GM18861 (cell line): ENCODE measurements at regions not wholly inside any gene's neighbourhood (a gene's known extent, or its start where the extent isn't known, plus 50 kb on each side); places are given as distances from the start of the nearest gene placed in this dataset.
A peak's percentile ranks its signal among the peaks of the same experiment; 100 is the strongest.
"Not testable (repeated sequence)": the region's sequence is repeated elsewhere in the genome, so short reads cannot be mapped to it uniquely, and the experiment has no call there.

Experiments
- ATAC-seq: cut with Tn5 transposase; IDR thresholded peaks from one replicate; pipeline ENCODE4 v1.9.1; 2021; ENCODE audit not compliant: unreplicated experiment

DNA sequence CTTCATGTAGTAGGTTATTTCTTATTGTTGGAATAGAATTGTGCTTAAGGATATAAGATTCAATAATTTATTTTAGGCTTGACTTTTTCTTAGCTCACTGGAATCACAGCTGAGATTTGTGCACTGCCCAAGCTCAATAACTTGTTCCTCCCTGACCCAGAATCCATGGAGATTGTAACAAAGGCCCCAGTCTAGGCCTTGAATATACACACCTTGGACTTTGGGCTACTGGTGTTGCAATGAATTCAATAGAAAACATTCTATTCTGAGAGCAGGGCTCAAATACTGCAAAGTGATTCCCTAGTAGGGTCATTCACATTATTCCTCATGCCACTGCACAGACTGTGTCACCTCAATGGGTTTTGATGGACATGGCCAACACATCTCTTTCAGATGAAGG is 352.4 kb downstream of the GALC start:
- ATAC-seq = no peak

GRCh38 chr14:87638196-87638595 is 354.8 kb downstream of the GALC start:
- no peak for ATAC-seq

- no peak for ATAC-seq
Measured at GRCh38 chr14:87635442-87635841, 357.5 kb downstream of the GALC start.

DNA sequence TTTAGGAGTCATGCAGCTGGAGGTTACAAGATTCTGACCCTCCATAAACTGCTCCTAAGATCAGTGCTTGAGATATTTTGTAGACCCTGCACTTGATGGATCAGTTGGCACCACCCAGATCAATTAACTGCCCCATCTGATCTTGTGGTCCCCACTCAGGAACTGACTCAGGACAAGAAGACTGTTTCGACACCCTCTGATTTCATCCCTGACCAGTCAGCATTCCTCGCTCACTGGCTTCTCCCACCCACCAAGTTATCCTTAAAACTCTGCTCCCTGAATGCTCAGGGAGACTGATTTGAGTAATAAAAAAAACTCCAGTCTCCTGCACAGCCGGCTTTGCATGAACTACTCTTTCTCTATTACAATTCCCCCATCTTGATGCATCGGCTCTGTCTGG is 360.2 kb downstream of the GALC start:
- no peak for ATAC-seq

- no peak for ATAC-seq
Measured at GRCh38 chr14:87630846-87631245, 362.1 kb downstream of the GALC start.

DNA sequence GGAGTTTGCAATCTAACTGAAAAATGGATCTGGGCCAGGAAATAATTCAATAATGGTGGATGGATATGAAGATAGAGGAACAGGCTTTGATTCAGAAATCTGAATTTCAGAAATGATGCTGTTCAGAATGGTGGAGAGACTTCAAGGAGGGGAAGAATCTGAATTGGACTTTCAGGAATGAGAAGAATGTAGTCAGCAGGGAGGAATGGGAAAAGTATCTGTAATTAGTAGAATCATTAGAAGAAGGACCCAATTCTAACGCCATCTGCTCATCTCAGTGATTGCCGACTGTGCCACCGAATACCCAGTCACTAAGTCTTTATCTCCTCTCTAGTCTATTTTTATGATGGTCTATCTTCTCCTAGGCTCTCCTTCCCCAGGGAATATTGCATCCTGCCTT is 363.2 kb downstream of the GALC start:
- no peak for ATAC-seq

DNA sequence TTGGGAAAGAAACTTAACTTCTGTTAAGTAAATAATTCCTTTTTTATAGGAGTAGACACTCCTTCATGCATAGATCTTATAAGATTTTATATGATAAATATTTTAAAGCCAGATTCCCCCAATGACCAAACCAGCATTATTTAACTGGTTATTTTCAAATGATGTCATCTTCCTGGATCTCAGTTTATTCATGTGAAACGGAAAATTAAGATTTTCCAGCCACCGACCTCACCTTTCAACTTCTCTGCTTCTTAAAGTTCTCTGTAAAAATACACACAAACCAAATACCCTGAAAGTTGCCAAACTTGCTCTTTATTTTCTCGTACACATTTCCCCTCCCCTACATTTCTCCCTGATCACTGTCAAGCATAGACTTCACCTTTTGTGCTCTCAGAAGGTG is 364.2 kb downstream of the GALC start:
- ATAC-seq = no peak

DNA sequence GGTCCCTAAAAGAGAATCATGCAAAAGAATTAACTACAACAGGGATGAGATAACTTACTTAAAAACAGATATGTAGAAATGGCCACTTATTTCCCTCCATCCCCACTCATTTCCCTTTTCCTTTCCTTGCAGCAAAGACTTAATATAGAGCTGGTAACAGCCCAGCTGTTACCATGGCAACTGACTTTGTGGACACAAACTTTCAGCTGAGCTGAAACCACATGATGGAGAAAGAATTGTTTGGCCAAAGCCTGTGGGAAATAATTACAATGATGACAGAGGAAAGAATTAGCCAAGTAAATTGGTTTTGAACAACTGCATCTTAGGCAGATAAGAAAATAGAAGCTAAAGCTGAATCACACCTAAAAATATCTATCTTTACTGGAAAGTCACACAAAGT is 364.9 kb downstream of the GALC start:
- no peak for ATAC-seq

DNA sequence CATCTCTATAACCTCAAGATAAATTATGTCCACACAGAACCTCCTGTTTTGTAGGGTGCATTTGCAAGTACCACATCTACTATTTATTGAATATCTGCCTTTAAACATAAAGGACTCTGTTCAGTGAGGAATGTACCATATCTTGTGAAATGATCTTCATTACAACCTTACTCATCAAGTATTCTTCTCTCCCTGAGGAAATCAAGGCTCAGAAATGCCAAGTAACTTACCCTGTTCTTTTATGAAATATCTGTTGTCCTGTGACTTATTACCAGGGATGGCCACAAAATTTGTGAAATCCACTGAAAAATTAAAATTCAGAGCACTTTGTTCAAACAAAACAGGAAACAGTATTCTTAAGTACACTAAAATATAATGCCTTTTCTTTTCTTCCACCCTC is 366.7 kb downstream of the GALC start:
- ATAC-seq = no peak

DNA sequence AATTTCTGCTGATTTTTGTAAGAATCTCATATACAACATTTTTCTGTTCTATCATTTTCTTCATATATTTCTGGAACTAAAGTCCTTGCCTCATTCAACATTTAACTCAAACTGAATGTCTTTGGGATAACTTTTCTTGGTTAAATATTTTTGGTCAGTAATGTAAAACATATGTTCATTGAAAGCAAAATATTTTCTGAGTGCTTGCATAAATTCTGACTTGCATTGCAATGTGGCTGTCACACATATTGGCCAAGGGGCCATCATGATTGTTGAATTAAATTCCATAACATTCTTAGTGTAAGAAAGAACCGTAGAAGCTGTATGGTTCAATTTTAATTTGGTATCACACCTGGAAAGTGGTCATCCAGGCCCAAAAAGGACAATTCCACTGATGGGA is 369.4 kb downstream of the GALC start:
- ATAC-seq = no peak

- ATAC-seq = no peak
Measured at GRCh38 chr14:87617079-87617478, 375.9 kb downstream of the GALC start.

DNA sequence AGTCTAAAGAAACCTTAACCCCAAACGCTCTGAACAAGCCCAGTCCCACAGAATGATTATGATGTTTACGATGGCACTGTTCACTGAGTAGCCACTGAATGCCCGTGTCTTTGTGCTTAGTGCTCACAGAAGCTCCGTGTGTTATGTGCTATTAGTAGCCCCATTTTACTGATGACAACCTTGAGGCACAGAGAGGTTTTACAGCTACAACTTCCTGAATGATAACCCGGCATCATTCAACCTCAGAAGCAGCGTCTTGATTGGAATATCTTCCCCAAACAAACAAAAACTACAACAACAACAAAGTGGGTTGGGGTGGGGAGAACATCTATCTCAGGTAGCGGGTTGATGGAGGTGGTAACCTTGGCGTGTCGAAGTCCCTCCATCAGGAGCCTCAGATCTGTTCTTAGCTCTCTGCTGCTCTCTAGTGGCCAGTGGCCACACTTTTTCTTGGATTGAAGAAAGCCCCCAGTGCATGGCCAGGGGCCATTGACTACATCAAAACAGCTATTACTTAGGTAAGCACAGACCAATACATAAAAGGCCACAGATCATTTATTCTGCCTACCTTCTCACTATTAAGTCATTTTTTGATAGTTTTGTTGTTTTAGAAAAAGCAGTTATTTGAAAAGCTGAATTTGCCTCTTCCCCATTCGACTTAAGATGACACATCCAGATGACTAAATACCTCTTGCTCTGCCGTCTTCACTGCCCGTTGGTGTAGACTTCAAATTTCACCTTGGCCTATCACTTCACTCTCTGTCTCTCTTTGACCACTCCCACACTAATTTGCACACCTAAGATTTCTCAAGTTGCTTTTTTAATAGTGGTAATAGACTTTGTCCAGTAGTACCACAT is 376.9 kb downstream of the GALC start:
- ATAC-seq = peak; percentile 90

DNA sequence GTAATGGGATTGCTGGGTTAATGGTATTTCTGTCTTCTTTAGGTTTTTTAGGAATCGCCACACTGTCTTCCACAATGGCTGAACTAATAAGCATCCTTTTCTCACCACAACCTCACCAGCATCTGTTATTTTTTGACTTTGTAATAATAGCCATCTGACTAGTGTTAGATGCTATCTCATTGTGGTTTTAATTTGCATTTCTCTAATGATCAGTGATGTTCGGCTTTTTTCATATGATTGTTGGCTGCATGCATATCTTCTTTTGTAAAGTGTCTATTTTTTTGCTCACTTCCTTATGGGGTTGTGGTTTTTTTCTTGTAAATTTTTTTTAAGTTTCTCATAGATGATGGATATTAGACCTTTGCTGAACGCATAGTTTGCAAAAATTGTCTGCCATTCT is 377.9 kb downstream of the GALC start:
- no peak for ATAC-seq

DNA sequence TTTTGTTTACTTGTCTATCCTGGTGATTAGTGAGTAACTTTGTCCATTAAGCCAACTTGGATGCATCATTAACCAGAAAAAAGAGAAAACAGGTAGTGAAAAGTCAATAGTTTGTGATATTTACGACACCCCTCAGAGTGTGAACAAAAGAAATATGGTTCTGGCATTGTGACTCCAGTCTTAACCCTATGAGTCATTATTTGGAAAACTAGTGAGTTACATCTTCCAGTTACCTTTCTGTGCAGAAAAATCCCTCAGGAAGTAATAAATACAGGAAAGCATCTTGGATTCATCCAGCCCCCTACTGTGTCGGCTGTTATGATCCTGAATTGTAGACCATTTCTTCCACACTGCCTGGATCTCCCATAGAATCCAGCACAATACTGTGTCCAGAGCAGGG is 379.1 kb downstream of the GALC start:
- no peak for ATAC-seq

- not testable (repeated sequence) for ATAC-seq
Measured at GRCh38 chr14:87607056-87607455, 385.9 kb downstream of the GALC start.

- no peak for ATAC-seq
Measured at GRCh38 chr14:87601036-87601435, 391.9 kb downstream of the GALC start.

- ATAC-seq = no peak
Measured at GRCh38 chr14:87600240-87600639, 392.7 kb downstream of the GALC start.

DNA sequence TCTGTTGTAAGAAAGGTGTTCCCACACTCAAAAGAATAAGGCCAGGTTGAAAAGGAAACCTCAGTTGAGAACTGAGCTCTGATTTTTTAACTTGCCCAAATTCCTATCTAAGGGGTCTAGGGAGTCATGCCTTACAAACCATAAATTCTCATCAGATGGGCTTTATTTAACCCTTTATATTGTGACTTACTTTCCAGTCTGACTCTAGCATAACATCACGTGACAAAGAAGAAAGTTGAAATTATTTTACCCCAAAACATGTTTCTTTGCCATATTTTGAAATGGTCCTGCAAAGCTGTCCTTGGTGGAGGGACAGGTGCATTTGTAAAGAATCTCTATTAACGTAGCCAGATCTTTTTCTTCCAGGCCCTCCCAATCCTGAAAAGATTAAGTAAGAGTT is 411.7 kb downstream of the GALC start:
- no peak for ATAC-seq

DNA sequence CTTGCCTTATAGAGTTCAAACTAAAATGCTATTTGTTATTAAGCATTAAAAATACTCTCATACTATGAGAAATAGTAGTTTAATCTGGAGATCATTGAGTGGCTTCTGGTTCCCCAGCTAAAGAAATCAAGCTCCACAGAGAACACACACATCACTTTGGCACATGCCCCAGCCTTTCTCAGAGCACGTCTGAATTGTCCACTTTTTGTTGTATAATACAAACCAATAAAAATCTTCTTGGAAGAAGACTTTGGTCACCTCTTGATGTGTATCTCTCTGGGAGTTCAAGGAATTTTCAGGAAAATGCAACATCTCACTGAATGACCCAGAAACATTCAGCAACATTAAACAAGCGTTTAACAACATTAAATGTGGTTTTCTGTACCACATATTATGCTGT is 413.9 kb downstream of the GALC start:
- no peak for ATAC-seq

DNA sequence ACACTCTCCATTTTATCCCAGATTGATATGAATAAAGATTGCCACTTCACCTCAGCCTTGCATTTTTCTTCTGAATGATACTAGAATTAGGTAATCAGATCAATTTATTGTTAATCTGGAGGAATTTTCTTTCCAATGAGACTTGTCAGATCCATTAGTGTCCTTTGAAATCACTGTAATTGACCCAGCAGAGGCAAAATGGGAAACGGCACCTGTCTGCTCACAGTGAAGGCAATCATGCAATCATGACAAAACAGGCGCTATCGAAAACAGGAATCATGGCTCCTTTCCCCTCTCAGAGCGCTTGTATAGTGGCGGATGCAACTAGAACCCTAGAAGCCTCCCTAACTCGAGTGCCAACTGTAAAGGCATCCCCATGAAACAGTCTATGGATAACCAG is 417.6 kb downstream of the GALC start:
- no peak for ATAC-seq

DNA sequence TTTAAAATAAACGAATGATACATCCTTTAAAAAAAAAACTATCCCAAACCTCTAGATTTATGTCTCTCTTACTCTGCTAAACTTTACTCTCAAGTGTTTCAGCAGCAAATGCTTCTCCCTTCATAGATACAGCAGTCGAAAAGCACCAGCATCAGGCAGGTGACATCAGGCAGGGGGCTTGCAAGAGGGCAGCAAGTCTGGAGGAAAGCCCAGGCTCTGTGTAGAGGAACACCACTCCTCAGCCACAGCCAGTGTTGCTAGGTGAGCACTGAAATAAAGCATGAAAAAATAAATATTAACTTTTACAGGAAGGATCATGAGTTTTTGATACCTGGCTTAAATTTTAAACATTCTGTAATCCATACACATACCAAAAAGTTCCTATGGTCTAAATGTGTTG is 419.4 kb downstream of the GALC start:
- ATAC-seq = no peak

DNA sequence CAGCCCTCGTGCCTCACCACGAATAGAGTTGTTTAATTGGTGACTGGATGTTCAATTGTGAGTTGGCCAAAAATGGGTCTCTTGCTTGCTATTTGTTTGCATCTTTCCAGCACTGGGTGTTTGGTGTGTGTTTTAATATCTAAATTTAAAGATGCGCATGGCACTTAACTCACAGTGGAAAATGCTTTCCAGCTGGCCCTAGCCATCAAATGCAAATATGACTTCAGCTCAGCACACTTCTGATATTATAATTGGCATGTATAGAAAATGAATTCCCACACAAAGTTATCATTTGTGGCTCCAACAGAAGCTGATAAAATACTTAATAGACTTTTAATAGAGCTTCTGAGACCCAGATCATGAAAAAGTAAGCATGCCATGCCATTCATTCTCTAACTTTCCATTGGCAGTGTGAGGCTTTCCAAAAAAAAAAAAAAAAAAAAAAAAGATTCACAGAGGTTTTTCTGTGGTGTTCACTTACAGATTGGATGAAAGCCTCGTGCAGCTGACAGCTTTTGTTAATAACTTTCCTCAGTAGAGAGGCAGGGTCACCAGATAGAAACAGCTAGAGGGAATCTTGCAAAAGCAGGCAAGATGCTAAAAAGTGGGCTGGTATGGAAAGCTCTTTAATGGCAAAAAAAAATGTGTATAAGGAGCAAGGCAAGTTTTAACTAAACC is 425.2 kb downstream of the GALC start:
- no peak for ATAC-seq

GRCh38 chr14:87566991-87567390 is 426.0 kb downstream of the GALC start:
- no peak for ATAC-seq
